ENCODE measurements at regions not wholly inside any gene's neighbourhood (a gene's known extent, or its start where the extent isn't known, plus 50 kb on each side); places are given as distances from the start of the nearest gene placed in this dataset.

DNA sequence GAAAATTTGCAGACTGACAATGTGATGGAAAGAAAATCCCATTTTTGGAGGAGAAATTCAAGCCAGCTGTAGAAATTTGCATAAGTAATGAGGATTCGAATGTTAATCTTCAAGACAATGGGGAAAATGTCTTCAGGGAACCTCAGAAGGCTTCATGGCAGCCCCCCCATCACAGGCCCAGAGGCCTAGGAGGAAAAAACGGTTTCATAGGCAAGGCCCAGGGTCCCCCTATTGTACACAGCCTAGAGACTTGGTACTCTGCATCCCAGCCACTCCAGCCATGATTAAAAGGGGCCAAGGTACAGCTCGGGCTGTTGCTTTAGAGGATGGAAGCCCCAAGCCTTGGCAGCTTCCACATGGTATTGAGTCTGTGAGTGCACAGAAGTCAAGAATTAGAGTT is 303.6 kb upstream of the PCDH7 start:
- TF ChIP-seq EZH2 (IDR thresholded peaks at IDR 0.05; ENCODE audit: insufficient read depth, poor library complexity, severe bottlenecking) = no peak
- TF ChIP-seq EZH2phosphoT487 (IDR thresholded peaks at IDR 0.05; ENCODE audit: insufficient read depth, low read depth) = no peak
